ENCODE measurements at regions not wholly inside any gene's neighbourhood (a gene's known extent, or its start where the extent isn't known, plus 50 kb on each side); places are given as distances from the start of the nearest gene placed in this dataset.

DNA sequence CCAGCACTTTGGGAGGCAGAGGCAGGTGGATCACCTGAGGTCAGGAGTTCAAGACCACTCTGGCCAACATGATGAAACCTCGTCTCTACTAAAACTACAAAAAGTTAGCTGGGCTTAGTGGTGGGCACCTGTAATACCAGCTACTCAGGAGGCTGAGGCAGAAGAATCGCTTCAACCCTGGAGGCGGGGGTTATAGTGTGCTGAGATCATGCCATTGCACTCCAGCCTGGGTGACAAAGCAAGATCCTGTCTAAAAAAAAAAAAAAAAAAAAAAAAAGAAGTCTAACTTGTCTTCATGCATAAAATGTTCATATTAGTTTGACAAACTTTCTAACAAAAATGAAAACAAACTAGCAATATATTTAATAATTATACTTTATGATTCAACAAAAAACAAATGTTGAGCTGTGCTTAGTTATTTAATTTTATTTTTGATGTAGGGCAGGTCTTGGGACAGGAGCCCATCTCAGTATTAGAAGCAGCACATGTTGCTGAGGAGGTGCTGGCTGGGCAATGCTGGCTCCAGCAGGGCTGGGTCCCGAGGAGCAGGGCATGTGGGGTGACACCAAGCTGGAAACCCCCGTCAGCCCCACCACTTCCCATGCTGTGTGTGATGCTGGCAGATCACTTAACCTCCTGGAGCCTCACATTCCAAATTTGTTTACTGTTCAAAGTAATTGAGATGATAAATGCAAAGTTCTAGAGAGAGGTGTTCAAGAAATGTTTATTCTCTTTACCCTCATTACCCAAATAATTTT, 335.3 kb upstream of the KLF6 start:
- Histone ChIP-seq H3K9ac (ENCODE audit: low read length) (no peak overlapping the region), H3K79me2 (ENCODE audit: control insufficient read depth, insufficient read depth, low read length) (no peaks in the 10 kb centered on the region), H3K27ac (ENCODE audit: low read length in 2 of 2) (no peak overlapping the region), H4K20me1 (ENCODE audit: control insufficient read depth, insufficient read depth, low read length, poor library complexity, severe bottlenecking) (no peaks in the 10 kb centered on the region), H3K9me3 (ENCODE audit: control extremely low read depth in 1 of 3, control insufficient read depth in 2 of 3, insufficient read depth in 1 of 3, low read length in 2 of 3) (peaks cover 1 to 9% (median 7%) of the 10 kb centered on the region in 3 donors), H3K4me1 (ENCODE audit: control insufficient read depth in 2 of 2, insufficient read depth in 2 of 2, low read length in 2 of 2) (peaks cover 14 to 32% of the 10 kb centered on the region in 2 donors), H3K36me3 (replicated peaks in 1 of 2; ENCODE audit: control extremely low read depth in 1 of 2, control insufficient read depth in 1 of 2, extremely low read depth in 1 of 2, insufficient read depth in 2 of 2, low read length in 1 of 2) (no peaks in the 10 kb centered on the region), H2AFZ (ENCODE audit: insufficient read depth, low read depth, low read length, poor library complexity, severe bottlenecking) (no peak overlapping the region), H3K27me3 (replicated peaks in 1 of 4; ENCODE audit: control extremely low read depth in 1 of 4, control insufficient read depth in 3 of 4, insufficient read depth in 4 of 4, low read length in 3 of 4) (no peaks in the 10 kb centered on the region), H3K4me2 (replicated peaks; ENCODE audit: low read depth, low read length, poor library complexity, severe bottlenecking) (no peak overlapping the region), H3K4me3 (ENCODE audit: control extremely low read depth in 1 of 5, extremely low read depth in 1 of 5, insufficient read depth in 1 of 5, low read depth in 2 of 5, low read length in 4 of 5) (no peak overlapping the region)
- ChIA-PET POLR2A (interaction anchor here (1.2 kb wide), 1 partner anchor 10 kb away, joined by 6 read pairs; no protein-coding TSS in a partner anchor), CTCF (no interaction called here)
- H3K27me3 Mint-ChIP-seq, result no peaks in the 10 kb centered on the region
- peaks cover 33% of the 10 kb centered on the region for H3K4me1 Mint-ChIP-seq
- intact Hi-C loops (cut with micrococcal nuclease), result loop anchor here (10.0 kb wide), 1 partner anchor 215 kb away; no protein-coding TSS in a partner anchor
- no peak for TF ChIP-seq EZH2 (IDR thresholded peaks at IDR 0.05; ENCODE audit: borderline replicate concordance, insufficient read depth, low read depth, low read length, poor library complexity, severe bottlenecking)
- TF ChIP-seq, protein P1, sequence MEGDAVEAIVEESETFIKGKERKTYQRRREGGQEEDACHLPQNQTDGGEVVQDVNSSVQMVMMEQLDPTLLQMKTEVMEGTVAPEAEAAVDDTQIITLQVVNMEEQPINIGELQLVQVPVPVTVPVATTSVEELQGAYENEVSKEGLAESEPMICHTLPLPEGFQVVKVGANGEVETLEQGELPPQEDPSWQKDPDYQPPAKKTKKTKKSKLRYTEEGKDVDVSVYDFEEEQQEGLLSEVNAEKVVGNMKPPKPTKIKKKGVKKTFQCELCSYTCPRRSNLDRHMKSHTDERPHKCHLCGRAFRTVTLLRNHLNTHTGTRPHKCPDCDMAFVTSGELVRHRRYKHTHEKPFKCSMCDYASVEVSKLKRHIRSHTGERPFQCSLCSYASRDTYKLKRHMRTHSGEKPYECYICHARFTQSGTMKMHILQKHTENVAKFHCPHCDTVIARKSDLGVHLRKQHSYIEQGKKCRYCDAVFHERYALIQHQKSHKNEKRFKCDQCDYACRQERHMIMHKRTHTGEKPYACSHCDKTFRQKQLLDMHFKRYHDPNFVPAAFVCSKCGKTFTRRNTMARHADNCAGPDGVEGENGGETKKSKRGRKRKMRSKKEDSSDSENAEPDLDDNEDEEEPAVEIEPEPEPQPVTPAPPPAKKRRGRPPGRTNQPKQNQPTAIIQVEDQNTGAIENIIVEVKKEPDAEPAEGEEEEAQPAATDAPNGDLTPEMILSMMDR (IDR thresholded peaks at IDR 0.05), result no peak
- peaks cover 3% of the 10 kb centered on the region for H3K9me3 Mint-ChIP-seq (ENCODE audit: insufficient read depth)
- no peak overlapping the region for H3K27ac Mint-ChIP-seq
- ATAC-seq (ENCODE audit: low read depth), result peak; percentile 42
- peak overlapping the region; percentile 38 for H3K4me3 Mint-ChIP-seq
- 57% methylated on average over 2 of the region's 5 CpGs for WGBS (ENCODE audit: insufficient coverage)
- DNase-seq, result peak; percentile 54

DNA sequence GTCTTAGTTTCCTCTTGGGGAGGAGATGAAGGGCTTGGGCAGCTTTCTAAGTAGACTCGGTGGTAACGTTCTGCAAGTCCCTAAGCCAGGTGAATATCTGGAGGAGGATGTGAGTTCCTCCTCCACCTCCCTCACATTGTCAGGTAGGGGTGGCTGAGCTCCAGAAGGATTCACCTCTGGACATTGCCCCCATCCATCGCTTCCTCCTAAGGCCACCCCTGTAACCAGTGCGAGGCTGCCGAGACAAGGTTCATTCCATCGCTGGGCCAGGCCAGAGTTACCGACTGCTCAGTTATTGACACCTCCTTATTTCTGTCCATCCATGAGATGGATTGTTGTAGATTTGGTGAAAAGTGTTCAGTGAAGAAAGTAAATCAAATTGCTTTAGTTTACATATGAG, 334.1 kb upstream of the KLF6 start:
- Histone ChIP-seq H3K4me2 (replicated peaks; ENCODE audit: low read depth, low read length, poor library complexity, severe bottlenecking) (no peak overlapping the region), H3K9me3 (ENCODE audit: control extremely low read depth in 1 of 3, control insufficient read depth in 2 of 3, insufficient read depth in 1 of 3, low read length in 2 of 3) (peaks cover 0 to 2% (median 1%) of the 10 kb centered on the region in 3 donors), H3K27me3 (replicated peaks in 1 of 4; ENCODE audit: control extremely low read depth in 1 of 4, control insufficient read depth in 3 of 4, insufficient read depth in 4 of 4, low read length in 3 of 4) (no peaks in the 10 kb centered on the region), H3K4me3 (ENCODE audit: control extremely low read depth in 1 of 5, extremely low read depth in 1 of 5, insufficient read depth in 1 of 5, low read depth in 2 of 5, low read length in 4 of 5) (no peak overlapping the region), H2AFZ (ENCODE audit: insufficient read depth, low read depth, low read length, poor library complexity, severe bottlenecking) (no peak overlapping the region), H3K79me2 (ENCODE audit: control insufficient read depth, insufficient read depth, low read length) (no peaks in the 10 kb centered on the region), H3K9ac (ENCODE audit: low read length) (no peak overlapping the region), H3K27ac (ENCODE audit: low read length in 2 of 2) (no peak overlapping the region), H3K36me3 (replicated peaks in 1 of 2; ENCODE audit: control extremely low read depth in 1 of 2, control insufficient read depth in 1 of 2, extremely low read depth in 1 of 2, insufficient read depth in 2 of 2, low read length in 1 of 2) (no peaks in the 10 kb centered on the region), H3K4me1 (ENCODE audit: control insufficient read depth in 2 of 2, insufficient read depth in 2 of 2, low read length in 2 of 2) (peaks cover 14 to 26% of the 10 kb centered on the region in 2 donors), H4K20me1 (ENCODE audit: control insufficient read depth, insufficient read depth, low read length, poor library complexity, severe bottlenecking) (no peaks in the 10 kb centered on the region)
- ChIA-PET CTCF (no interaction called here), POLR2A (no interaction called here)
- ATAC-seq (ENCODE audit: low read depth), result no peak
- Mint-ChIP-seq H3K4me3 (no peak overlapping the region), H3K27ac (no peak overlapping the region), H3K27me3 (no peaks in the 10 kb centered on the region), H3K9me3 (ENCODE audit: insufficient read depth) (no peaks in the 10 kb centered on the region), H3K4me1 (peaks cover 27% of the 10 kb centered on the region)
- no CpG with 5 or more reads among the region's 7 CpGs for WGBS (ENCODE audit: insufficient coverage)
- no peak for TF ChIP-seq EZH2 (IDR thresholded peaks at IDR 0.05; ENCODE audit: borderline replicate concordance, insufficient read depth, low read depth, low read length, poor library complexity, severe bottlenecking)
- TF ChIP-seq, protein P1 (IDR thresholded peaks at IDR 0.05), result no peak
- intact Hi-C loops (cut with micrococcal nuclease), result loop anchor here (5.0 kb wide), 1 partner anchor 57 kb away; no protein-coding TSS in a partner anchor
- DNase-seq, result no peak

All from B cell (primary cell).